ENCODE measurements at regions not wholly inside any gene's neighbourhood (a gene's known extent, or its start where the extent isn't known, plus 50 kb on each side); places are given as distances from the start of the nearest gene placed in this dataset.

DNA sequence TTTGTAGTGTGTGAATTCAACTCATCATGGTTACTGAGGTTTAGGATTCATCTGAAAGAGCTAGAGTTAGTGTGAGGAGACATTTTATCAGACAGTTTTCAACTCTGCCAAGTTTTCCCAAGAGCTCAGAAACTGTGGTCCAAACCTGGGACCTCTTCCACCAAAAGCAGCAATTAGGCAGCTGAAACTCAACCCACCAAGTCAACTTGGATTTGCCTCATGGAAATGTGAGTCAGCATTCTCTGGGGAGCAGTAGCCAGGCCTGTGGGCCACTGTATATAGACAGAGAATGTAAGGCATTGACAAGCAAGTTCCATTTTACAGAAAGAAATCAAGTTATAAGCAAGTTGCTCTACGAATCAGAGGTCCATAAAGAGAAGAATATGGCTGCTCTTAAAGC, 178.8 kb upstream of the HDDC2 start:
- intact Hi-C loops (cut with micrococcal nuclease; ENCODE audit: unreplicated experiment), result no loop called here
- TF ChIP-seq, protein P1, sequence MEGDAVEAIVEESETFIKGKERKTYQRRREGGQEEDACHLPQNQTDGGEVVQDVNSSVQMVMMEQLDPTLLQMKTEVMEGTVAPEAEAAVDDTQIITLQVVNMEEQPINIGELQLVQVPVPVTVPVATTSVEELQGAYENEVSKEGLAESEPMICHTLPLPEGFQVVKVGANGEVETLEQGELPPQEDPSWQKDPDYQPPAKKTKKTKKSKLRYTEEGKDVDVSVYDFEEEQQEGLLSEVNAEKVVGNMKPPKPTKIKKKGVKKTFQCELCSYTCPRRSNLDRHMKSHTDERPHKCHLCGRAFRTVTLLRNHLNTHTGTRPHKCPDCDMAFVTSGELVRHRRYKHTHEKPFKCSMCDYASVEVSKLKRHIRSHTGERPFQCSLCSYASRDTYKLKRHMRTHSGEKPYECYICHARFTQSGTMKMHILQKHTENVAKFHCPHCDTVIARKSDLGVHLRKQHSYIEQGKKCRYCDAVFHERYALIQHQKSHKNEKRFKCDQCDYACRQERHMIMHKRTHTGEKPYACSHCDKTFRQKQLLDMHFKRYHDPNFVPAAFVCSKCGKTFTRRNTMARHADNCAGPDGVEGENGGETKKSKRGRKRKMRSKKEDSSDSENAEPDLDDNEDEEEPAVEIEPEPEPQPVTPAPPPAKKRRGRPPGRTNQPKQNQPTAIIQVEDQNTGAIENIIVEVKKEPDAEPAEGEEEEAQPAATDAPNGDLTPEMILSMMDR (conservative IDR thresholded peaks at IDR 0.05; ENCODE audit: low read depth, low read length), result no peak
- no peak for TF ChIP-seq EZH2 (IDR thresholded peaks at IDR 0.05; ENCODE audit: borderline replicate concordance, low read depth, low read length, poor library complexity, severe bottlenecking)
- CTCF ChIA-PET, result no interaction called here

DNA sequence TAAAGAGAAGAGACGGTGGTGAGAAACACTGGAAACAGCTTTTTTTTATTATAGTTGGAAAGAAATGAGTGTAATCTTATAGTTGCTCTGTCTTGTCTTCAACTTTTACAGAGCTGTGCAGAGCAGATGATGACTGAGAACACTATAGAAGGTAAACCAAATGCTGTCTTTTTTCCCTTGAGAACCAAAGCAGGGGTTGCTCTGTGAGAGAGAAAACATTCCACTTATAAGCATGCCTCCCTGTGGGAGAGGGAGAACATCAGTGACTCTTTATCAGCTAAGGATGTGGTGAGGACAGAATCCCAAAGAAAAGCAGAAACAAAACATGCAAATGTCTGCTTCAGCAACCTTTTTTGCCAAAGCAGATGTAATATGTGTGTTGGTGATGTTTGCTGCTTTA, 179.3 kb upstream of the HDDC2 start:
- no TSS peak for BruUV-seq (replicated peaks)
- no peak for DNase-seq (ENCODE audit: low spot score)
- intact Hi-C loops (cut with micrococcal nuclease; ENCODE audit: unreplicated experiment), result no loop called here
- Histone ChIP-seq H3K27ac (ENCODE audit: low read depth, low read length, poor library complexity, severe bottlenecking) (no peak overlapping the region), H3K4me3 (ENCODE audit: low read depth, low read length, poor library complexity, severe bottlenecking) (no peak overlapping the region), H3K9me3 (ENCODE audit: low read depth, low read length, poor library complexity, severe bottlenecking) (no peaks in the 10 kb centered on the region), H3K36me3 (ENCODE audit: insufficient read depth, low read length, poor library complexity, severe bottlenecking) (no peaks in the 10 kb centered on the region), H3K27me3 (replicated peaks; ENCODE audit: insufficient read depth, low read depth, low read length, poor library complexity) (no peaks in the 10 kb centered on the region), H3K4me1 (ENCODE audit: insufficient read depth, low read length, poor library complexity, severe bottlenecking) (no peaks in the 10 kb centered on the region)
- ChIA-PET POLR2A (ENCODE audit: low non-redundant PET) (no interaction called here), CTCF (no interaction called here)
- TF ChIP-seq EZH2 (IDR thresholded peaks at IDR 0.05; ENCODE audit: borderline replicate concordance, low read depth, low read length, poor library complexity, severe bottlenecking), result no peak
- TF ChIP-seq, protein P1 (conservative IDR thresholded peaks at IDR 0.05; ENCODE audit: low read depth, low read length), result no peak

More for the DNA sequence above, 178.8 kb upstream of the HDDC2 start:
- Histone ChIP-seq H3K36me3 (ENCODE audit: insufficient read depth, low read length, poor library complexity, severe bottlenecking) (no peaks in the 10 kb centered on the region), H3K4me1 (ENCODE audit: insufficient read depth, low read length, poor library complexity, severe bottlenecking) (no peaks in the 10 kb centered on the region), H3K27ac (ENCODE audit: low read depth, low read length, poor library complexity, severe bottlenecking) (no peak overlapping the region), H3K9me3 (ENCODE audit: low read depth, low read length, poor library complexity, severe bottlenecking) (no peaks in the 10 kb centered on the region), H3K4me3 (ENCODE audit: low read depth, low read length, poor library complexity, severe bottlenecking) (no peak overlapping the region), H3K27me3 (replicated peaks; ENCODE audit: insufficient read depth, low read depth, low read length, poor library complexity) (no peaks in the 10 kb centered on the region)
- no peak for DNase-seq (ENCODE audit: low spot score)
- POLR2A ChIA-PET (ENCODE audit: low non-redundant PET), result no interaction called here
- BruUV-seq (replicated peaks), result no TSS peak

DNA sequence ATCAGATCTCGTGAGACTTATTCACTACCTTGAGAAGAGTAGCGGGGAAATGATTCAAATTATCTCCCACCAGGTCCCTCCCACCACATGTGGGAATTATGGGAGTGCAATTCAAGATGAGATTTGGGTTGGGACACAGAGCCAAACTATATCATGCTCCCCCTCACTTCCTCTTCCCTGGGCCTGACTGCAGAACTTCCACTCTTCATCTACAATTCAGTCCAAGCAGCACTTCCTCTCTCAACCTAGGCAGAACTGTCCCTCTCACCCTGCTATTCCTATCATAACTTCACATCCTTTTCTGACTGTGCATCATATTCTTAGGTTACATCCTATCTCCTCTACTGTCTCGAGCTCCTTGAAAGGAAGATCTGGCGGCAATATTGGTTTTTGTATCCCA, 184.0 kb upstream of the HDDC2 start:
- CTCF ChIA-PET, result no interaction called here
- Histone ChIP-seq H3K27ac (ENCODE audit: low read depth, low read length, poor library complexity, severe bottlenecking) (no peak overlapping the region), H3K9me3 (ENCODE audit: low read depth, low read length, poor library complexity, severe bottlenecking) (no peaks in the 10 kb centered on the region), H3K4me3 (ENCODE audit: low read depth, low read length, poor library complexity, severe bottlenecking) (no peak overlapping the region), H3K27me3 (replicated peaks; ENCODE audit: insufficient read depth, low read depth, low read length, poor library complexity) (no peaks in the 10 kb centered on the region), H3K36me3 (ENCODE audit: insufficient read depth, low read length, poor library complexity, severe bottlenecking) (no peaks in the 10 kb centered on the region), H3K4me1 (ENCODE audit: insufficient read depth, low read length, poor library complexity, severe bottlenecking) (no peaks in the 10 kb centered on the region)
- no peak for DNase-seq (ENCODE audit: low spot score)
- no TSS peak for BruUV-seq (replicated peaks)
- intact Hi-C loops (cut with micrococcal nuclease; ENCODE audit: unreplicated experiment), result no loop called here
- POLR2A ChIA-PET (ENCODE audit: low non-redundant PET), result no interaction called here
- no peak for TF ChIP-seq EZH2 (IDR thresholded peaks at IDR 0.05; ENCODE audit: borderline replicate concordance, low read depth, low read length, poor library complexity, severe bottlenecking)
- TF ChIP-seq, protein P1 (conservative IDR thresholded peaks at IDR 0.05; ENCODE audit: low read depth, low read length), result no peak
